AG09319 (cell line): ENCODE measurements at regions not wholly inside any gene's neighbourhood (a gene's known extent, or its start where the extent isn't known, plus 50 kb on each side); places are given as distances from the start of the nearest gene placed in this dataset.

Experiments used
- DNase-seq: peaks from one replicate; pipeline ENCODE4 v3.0.0-alpha.2; 2010; ENCODE audit warnings: low read depth; ENCODE audit errors: extremely low read depth
- CTCF ChIP-seq: IDR thresholded peaks from 2 replicates; pipeline ENCODE4 v1.5.1; 2011; ENCODE audit warnings: low read depth, mild to moderate bottlenecking, inconsistent platforms, low read length, moderate library complexity

- TF ChIP-seq CTCF: no peak
- no peak for DNase-seq
Measured at GRCh38 chr9:126238415-126238814, 88.2 kb upstream of the MVB12B start.

- TF ChIP-seq CTCF: no peak
- no peak for DNase-seq
Measured at GRCh38 chr9:126239515-126239914, 87.1 kb upstream of the MVB12B start.

GRCh38 chr9:126240835-126241234 is 85.8 kb upstream of the MVB12B start:
- DNase-seq: no peak
- TF ChIP-seq CTCF: no peak

- no peak for DNase-seq
- TF ChIP-seq CTCF: no peak
Measured at GRCh38 chr9:126248680-126249079, 77.9 kb upstream of the MVB12B start.

- no peak for DNase-seq
Measured at GRCh38 chr9:126261584-126262356, 64.9 kb upstream of the MVB12B start.

GRCh38 chr9:126262738-126263137 is 63.9 kb upstream of the MVB12B start:
- no peak for TF ChIP-seq CTCF

More at GRCh38 chr9:126261584-126262356, 64.9 kb upstream of the MVB12B start:
- TF ChIP-seq CTCF: no peak

GRCh38 chr9:126270556-126270955 is 56.1 kb upstream of the MVB12B start:
- no peak for DNase-seq
- TF ChIP-seq CTCF: no peak

More at GRCh38 chr9:126262738-126263137, 63.9 kb upstream of the MVB12B start:
- no peak for DNase-seq
